GM12891 (cell line): ENCODE measurements at regions not wholly inside any gene's neighbourhood (a gene's known extent, or its start where the extent isn't known, plus 50 kb on each side); places are given as distances from the start of the nearest gene placed in this dataset.

Experiments
- POLR2A ChIP-seq: IDR thresholded peaks from 2 replicates; pipeline ENCODE4 v1.6.1; 2011; ENCODE audit warnings: low read depth, low read length, control low read depth
- POLR2AphosphoS5 ChIP-seq: IDR thresholded peaks from 2 replicates; pipeline ENCODE4 v1.6.1; 2011; ENCODE audit warnings: low read depth, low read length, control low read depth
- SPI1 ChIP-seq: IDR thresholded peaks from 2 replicates; pipeline ENCODE4 v1.6.1; 2011; ENCODE audit warnings: low read depth, low read length, control low read depth
- TAF1 ChIP-seq: IDR thresholded peaks from 2 replicates; pipeline ENCODE4 v1.6.1; 2011; ENCODE audit warnings: low read depth, low read length, control low read depth

DNA sequence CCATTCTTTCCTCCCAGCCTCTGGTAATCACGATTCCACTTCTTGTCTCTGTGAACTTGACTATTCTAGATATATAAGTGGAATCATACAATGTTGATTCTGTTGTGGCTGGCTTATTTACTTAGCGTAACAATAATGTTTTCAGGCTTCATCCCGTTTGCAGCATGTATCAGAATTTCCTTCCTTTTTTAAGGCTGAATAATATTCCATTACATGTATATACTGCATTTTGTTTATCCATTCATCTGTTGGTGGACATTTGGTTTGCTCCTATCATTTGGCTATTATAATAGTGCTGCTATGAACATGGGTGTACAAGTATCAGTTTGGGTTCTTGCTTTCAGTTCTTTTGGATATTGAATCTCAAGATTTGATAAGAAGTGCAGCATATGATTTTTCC, 239.7 kb upstream of the ZNF608 start:
- no peak for TF ChIP-seq POLR2A
- no peak for TF ChIP-seq SPI1
- no peak for TF ChIP-seq TAF1
- no peak for TF ChIP-seq POLR2AphosphoS5
